HL-60 (cell line): ENCODE measurements at regions not wholly inside any gene's neighbourhood (a gene's known extent, or its start where the extent isn't known, plus 50 kb on each side); places are given as distances from the start of the nearest gene placed in this dataset.

Experiments
- POLR2AphosphoS5 ChIP-seq: IDR thresholded peaks from 2 replicates; pipeline ENCODE4 v1.6.1; 2012; ENCODE audit warnings: low read depth
- SPI1 ChIP-seq: IDR thresholded peaks from 2 replicates; pipeline ENCODE4 v1.6.1; 2012; ENCODE audit warnings: low read depth, mild to moderate bottlenecking, borderline replicate concordance
- TF ChIP-seq, protein P1 (sequence below): IDR thresholded peaks from one replicate; pipeline ENCODE4 v1.5.1; 2011; ENCODE audit warnings: low read length, control low read depth, inconsistent platforms; ENCODE audit not compliant: insufficient read depth
- TF ChIP-seq, protein P2 (sequence below): IDR thresholded peaks from 2 replicates; pipeline ENCODE4 v1.6.1; 2012; ENCODE audit warnings: low read depth; ENCODE audit not compliant: insufficient replicate concordance

- TF ChIP-seq, protein P1, sequence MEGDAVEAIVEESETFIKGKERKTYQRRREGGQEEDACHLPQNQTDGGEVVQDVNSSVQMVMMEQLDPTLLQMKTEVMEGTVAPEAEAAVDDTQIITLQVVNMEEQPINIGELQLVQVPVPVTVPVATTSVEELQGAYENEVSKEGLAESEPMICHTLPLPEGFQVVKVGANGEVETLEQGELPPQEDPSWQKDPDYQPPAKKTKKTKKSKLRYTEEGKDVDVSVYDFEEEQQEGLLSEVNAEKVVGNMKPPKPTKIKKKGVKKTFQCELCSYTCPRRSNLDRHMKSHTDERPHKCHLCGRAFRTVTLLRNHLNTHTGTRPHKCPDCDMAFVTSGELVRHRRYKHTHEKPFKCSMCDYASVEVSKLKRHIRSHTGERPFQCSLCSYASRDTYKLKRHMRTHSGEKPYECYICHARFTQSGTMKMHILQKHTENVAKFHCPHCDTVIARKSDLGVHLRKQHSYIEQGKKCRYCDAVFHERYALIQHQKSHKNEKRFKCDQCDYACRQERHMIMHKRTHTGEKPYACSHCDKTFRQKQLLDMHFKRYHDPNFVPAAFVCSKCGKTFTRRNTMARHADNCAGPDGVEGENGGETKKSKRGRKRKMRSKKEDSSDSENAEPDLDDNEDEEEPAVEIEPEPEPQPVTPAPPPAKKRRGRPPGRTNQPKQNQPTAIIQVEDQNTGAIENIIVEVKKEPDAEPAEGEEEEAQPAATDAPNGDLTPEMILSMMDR = no peak
- TF ChIP-seq, protein P2, sequence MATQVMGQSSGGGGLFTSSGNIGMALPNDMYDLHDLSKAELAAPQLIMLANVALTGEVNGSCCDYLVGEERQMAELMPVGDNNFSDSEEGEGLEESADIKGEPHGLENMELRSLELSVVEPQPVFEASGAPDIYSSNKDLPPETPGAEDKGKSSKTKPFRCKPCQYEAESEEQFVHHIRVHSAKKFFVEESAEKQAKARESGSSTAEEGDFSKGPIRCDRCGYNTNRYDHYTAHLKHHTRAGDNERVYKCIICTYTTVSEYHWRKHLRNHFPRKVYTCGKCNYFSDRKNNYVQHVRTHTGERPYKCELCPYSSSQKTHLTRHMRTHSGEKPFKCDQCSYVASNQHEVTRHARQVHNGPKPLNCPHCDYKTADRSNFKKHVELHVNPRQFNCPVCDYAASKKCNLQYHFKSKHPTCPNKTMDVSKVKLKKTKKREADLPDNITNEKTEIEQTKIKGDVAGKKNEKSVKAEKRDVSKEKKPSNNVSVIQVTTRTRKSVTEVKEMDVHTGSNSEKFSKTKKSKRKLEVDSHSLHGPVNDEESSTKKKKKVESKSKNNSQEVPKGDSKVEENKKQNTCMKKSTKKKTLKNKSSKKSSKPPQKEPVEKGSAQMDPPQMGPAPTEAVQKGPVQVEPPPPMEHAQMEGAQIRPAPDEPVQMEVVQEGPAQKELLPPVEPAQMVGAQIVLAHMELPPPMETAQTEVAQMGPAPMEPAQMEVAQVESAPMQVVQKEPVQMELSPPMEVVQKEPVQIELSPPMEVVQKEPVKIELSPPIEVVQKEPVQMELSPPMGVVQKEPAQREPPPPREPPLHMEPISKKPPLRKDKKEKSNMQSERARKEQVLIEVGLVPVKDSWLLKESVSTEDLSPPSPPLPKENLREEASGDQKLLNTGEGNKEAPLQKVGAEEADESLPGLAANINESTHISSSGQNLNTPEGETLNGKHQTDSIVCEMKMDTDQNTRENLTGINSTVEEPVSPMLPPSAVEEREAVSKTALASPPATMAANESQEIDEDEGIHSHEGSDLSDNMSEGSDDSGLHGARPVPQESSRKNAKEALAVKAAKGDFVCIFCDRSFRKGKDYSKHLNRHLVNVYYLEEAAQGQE = no peak
- TF ChIP-seq POLR2AphosphoS5 (no peak), SPI1 (no peak)
These were observed 170.9 kb upstream of the STK32A start for GRCh38 chr5:147063943-147064342.
